H9 (cell line): ENCODE measurements at regions not wholly inside any gene's neighbourhood (a gene's known extent, or its start where the extent isn't known, plus 50 kb on each side); places are given as distances from the start of the nearest gene placed in this dataset.

Experiments
- DNase-seq: peaks from one replicate; pipeline ENCODE4 v3.0.0-alpha.2; 2017
- H2AFZ ChIP-seq: one replicate; pipeline ENCODE4 v1.6.1; 2013; ENCODE audit warnings: mild to moderate bottlenecking, low read length, control low read depth, moderate library complexity
- H2AK5ac ChIP-seq: 2 replicates; pipeline ENCODE4 v1.6.1; 2013; ENCODE audit warnings: low read length, control low read depth, mixed read lengths; ENCODE audit not compliant: insufficient read length
- H2BK120ac ChIP-seq: one replicate; pipeline ENCODE4 v1.6.1; 2013; ENCODE audit warnings: low read depth, mild to moderate bottlenecking, low read length, control low read depth, inconsistent platforms; ENCODE audit not compliant: poor library complexity, severe bottlenecking
- H2BK12ac ChIP-seq: 2 replicates; pipeline ENCODE4 v1.6.1; 2013; ENCODE audit warnings: low read length, control low read depth, mixed read lengths, low read depth; ENCODE audit not compliant: insufficient read length
- H2BK15ac ChIP-seq: 2 replicates; pipeline ENCODE4 v1.6.1; 2013; ENCODE audit warnings: low read depth, low read length, control low read depth
- H2BK20ac ChIP-seq: one replicate; pipeline ENCODE4 v1.6.1; 2013; ENCODE audit warnings: low read depth, mild to moderate bottlenecking, low read length, control low read depth, inconsistent platforms; ENCODE audit not compliant: poor library complexity, severe bottlenecking
- H2BK5ac ChIP-seq: 2 replicates; pipeline ENCODE4 v1.6.1; 2013; ENCODE audit warnings: low read length, control low read depth, mixed read lengths; ENCODE audit not compliant: insufficient read length
- H3K14ac ChIP-seq: 2 replicates; pipeline ENCODE4 v1.6.1; 2013; ENCODE audit warnings: low read length, control low read depth; ENCODE audit not compliant: insufficient read depth
- H3K18ac ChIP-seq: 2 replicates; pipeline ENCODE4 v1.6.1; 2013; ENCODE audit warnings: low read depth, mild to moderate bottlenecking, mixed read lengths, low read length, control low read depth; ENCODE audit not compliant: insufficient read length
- H3K23ac ChIP-seq: 2 replicates; pipeline ENCODE4 v1.6.1; 2013; ENCODE audit warnings: low read length, control low read depth, mixed read lengths, low read depth; ENCODE audit not compliant: insufficient read length
- H3K23me2 ChIP-seq: 2 replicates; pipeline ENCODE4 v1.6.1; 2013; ENCODE audit warnings: low read depth, mild to moderate bottlenecking, mixed read lengths, low read length, control low read depth; ENCODE audit not compliant: insufficient read length, poor library complexity, severe bottlenecking
- H3K27ac ChIP-seq: 2 replicates; pipeline ENCODE4 v1.5.1; 2013; ENCODE audit warnings: low read length, control low read depth, mixed read lengths, low read depth; ENCODE audit not compliant: insufficient read length
- H3K27me3 ChIP-seq: 2 replicates; pipeline ENCODE4 v1.6.1; 2013; ENCODE audit warnings: low read length, control low read depth, inconsistent platforms; ENCODE audit not compliant: insufficient read depth
- H3K4ac ChIP-seq: 2 replicates; pipeline ENCODE4 v1.6.1; 2013; ENCODE audit warnings: low read depth, mild to moderate bottlenecking, control low read depth, inconsistent platforms, low read length, moderate library complexity
- H3K4me1 ChIP-seq: 2 replicates; pipeline ENCODE4 v1.6.1; 2013; ENCODE audit warnings: low read length, control low read depth, inconsistent platforms; ENCODE audit not compliant: insufficient read depth
- H3K4me2 ChIP-seq: 2 replicates; pipeline ENCODE4 v1.6.1; 2013; ENCODE audit warnings: low read length, control low read depth, mixed read lengths; ENCODE audit not compliant: insufficient read length, insufficient read depth
- H3K56ac ChIP-seq: 2 replicates; pipeline ENCODE4 v1.6.1; 2013; ENCODE audit warnings: low read depth, mild to moderate bottlenecking, mixed read lengths, low read length, control low read depth; ENCODE audit not compliant: insufficient read length
- H3K79me1 ChIP-seq: 2 replicates; pipeline ENCODE4 v1.6.1; 2013; ENCODE audit warnings: low read depth, mild to moderate bottlenecking, moderate library complexity, low read length, control low read depth, inconsistent platforms; ENCODE audit not compliant: insufficient read depth, poor library complexity, severe bottlenecking
- H3K79me2 ChIP-seq: 2 replicates; pipeline ENCODE4 v1.6.1; 2013; ENCODE audit warnings: low read length, control low read depth, inconsistent platforms; ENCODE audit not compliant: insufficient read depth
- H3K9ac ChIP-seq: 2 replicates; pipeline ENCODE4 v1.6.1; 2013; ENCODE audit warnings: low read length, control low read depth, mixed read lengths; ENCODE audit not compliant: insufficient read length; ENCODE audit errors: extremely low read depth
- H3K9me3 ChIP-seq: one replicate; pipeline ENCODE4 v1.6.1; 2013; ENCODE audit warnings: low read depth, low read length, inconsistent platforms; ENCODE audit not compliant: control insufficient read depth
- H3T11ph ChIP-seq: one replicate; pipeline ENCODE4 v1.6.1; 2013; ENCODE audit warnings: mild to moderate bottlenecking, low read length, control low read depth, inconsistent platforms
- H4K20me1 ChIP-seq: one replicate; pipeline ENCODE4 v1.6.1; 2013; ENCODE audit not compliant: control insufficient read depth, insufficient read length, insufficient read depth
- H4K5ac ChIP-seq: 2 replicates; pipeline ENCODE4 v1.6.1; 2013; ENCODE audit warnings: low read depth, mild to moderate bottlenecking, mixed read lengths, low read length, control low read depth; ENCODE audit not compliant: insufficient read length
- H4K8ac ChIP-seq: replicated peaks from 2 replicates; pipeline ENCODE4 v1.6.1; 2013; ENCODE audit warnings: low read length, control low read depth, mixed read lengths, low read depth; ENCODE audit not compliant: insufficient read length
- H4K91ac ChIP-seq: 2 replicates; pipeline ENCODE4 v1.6.1; 2013; ENCODE audit warnings: low read depth, mild to moderate bottlenecking, moderate library complexity, mixed read lengths, low read length, control low read depth; ENCODE audit not compliant: insufficient read length
- H3K27ac Mint-ChIP-seq, 3 experiments: 2 replicates in 2 of 3; 3 replicates in 1 of 3; pipeline ENCODE4 v1.8.0; 2020 to 2021; ENCODE audit warnings: mixed read lengths in 3 of 3, mild to moderate bottlenecking in 1 of 3, moderate library complexity in 1 of 3
- H3K27me3 Mint-ChIP-seq: 2 replicates; pipeline ENCODE4 v1.8.0; 2021; ENCODE audit warnings: low read depth, mild to moderate bottlenecking, moderate library complexity, mixed read lengths
- H3K36me3 Mint-ChIP-seq, 3 experiments: 2 replicates in 2 of 3; 3 replicates in 1 of 3; pipeline ENCODE4 v1.8.0; 2020 to 2021; ENCODE audit warnings: low read depth in 3 of 3, mixed read lengths in 3 of 3; ENCODE audit not compliant: insufficient read depth in 1 of 3
- H3K4me1 Mint-ChIP-seq, 2 experiments: 2 replicates each; pipeline ENCODE4 v1.8.0; 2020; ENCODE audit warnings: mixed read lengths in 2 of 2
- H3K4me3 Mint-ChIP-seq, 2 experiments: 2 replicates in 1 of 2; 3 replicates in 1 of 2; pipeline ENCODE4 v1.8.0; 2020 to 2021; ENCODE audit warnings: mild to moderate bottlenecking in 2 of 2, mixed read lengths in 2 of 2, moderate library complexity in 1 of 2
- H3K9me3 Mint-ChIP-seq, 2 experiments: 2 replicates in 1 of 2; 3 replicates in 1 of 2; pipeline ENCODE4 v1.8.0; 2020; ENCODE audit warnings: mild to moderate bottlenecking in 2 of 2, mixed read lengths in 2 of 2, moderate library complexity in 1 of 2
- WGBS: extraction: QIAGEN DNeasy Blood & Tissue Kit; methylation state at CpG from one replicate; pipeline ENCODE4 v1.1.7; 2013; ENCODE audit warnings: missing lambda C conversion rate, low lambda C conversion rate, mixed read lengths; ENCODE audit not compliant: insufficient read length; ENCODE audit errors: extremely low coverage; 5-methylcytosine and 5-hydroxymethylcytosine counted together
- TF ChIP-seq, protein P1 (sequence below): fragments of 200-600 bp; sonication (generic); conservative IDR thresholded peaks from 3 replicates; pipeline ENCODE4 v1.8.0; 2021; ENCODE audit warnings: antibody characterized with exemption, mild to moderate bottlenecking

DNA sequence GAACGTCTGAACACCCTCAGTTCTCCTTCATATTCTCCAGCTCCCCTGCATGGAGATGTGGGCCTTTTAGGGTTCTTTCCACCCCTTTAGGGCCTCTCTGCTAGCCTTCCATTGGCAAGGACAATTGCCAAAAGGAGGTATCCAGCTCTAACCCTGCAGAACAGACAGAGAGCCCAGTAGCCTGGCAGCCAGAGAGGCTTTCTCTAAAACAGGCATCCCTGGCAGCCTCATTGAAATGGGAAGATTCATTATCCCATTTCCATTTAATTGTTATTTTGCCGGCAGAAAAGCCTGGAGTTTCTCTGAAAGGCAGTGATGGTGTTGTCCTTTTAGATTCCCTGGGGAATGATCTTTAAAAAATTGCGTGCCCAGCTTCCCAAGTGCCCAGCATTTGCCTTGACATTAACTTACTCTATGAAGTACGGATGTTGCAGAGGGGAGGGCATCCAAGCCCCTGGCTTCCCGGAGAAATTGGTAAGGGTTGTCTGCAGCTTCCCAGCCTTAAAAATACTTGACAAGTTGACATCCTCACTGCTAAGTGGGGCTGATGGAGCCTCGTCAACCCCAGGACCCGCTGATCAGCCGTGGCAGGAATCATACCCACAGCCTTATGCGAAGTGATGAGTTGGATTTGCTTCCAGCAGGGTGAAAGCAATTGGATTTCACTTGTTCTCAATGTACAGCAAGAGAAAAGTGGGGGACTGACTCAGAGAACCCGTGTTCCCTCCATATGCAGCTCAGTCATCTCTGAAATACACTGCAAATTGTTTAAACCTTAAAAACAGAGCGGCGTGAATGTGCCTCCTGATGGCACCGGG lies 244.1 kb downstream of the CRLF2 start:
- peaks cover 6 to 11% of the 10 kb centered on the region in 2 experiments for H3K4me1 Mint-ChIP-seq
- WGBS, result no CpG with 5 or more reads among the region's 13 CpGs
- TF ChIP-seq, protein P1, sequence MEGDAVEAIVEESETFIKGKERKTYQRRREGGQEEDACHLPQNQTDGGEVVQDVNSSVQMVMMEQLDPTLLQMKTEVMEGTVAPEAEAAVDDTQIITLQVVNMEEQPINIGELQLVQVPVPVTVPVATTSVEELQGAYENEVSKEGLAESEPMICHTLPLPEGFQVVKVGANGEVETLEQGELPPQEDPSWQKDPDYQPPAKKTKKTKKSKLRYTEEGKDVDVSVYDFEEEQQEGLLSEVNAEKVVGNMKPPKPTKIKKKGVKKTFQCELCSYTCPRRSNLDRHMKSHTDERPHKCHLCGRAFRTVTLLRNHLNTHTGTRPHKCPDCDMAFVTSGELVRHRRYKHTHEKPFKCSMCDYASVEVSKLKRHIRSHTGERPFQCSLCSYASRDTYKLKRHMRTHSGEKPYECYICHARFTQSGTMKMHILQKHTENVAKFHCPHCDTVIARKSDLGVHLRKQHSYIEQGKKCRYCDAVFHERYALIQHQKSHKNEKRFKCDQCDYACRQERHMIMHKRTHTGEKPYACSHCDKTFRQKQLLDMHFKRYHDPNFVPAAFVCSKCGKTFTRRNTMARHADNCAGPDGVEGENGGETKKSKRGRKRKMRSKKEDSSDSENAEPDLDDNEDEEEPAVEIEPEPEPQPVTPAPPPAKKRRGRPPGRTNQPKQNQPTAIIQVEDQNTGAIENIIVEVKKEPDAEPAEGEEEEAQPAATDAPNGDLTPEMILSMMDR, result no peak

More for the DNA sequence above, 244.1 kb downstream of the CRLF2 start:
- Mint-ChIP-seq H3K9me3 (no peaks in the 10 kb centered on the region), H3K27ac (no peak overlapping the region), H3K36me3 (no peaks in the 10 kb centered on the region), H3K4me3 (no peak overlapping the region), H3K27me3 (peaks cover 13% of the 10 kb centered on the region)
- Histone ChIP-seq H3K14ac (no peak overlapping the region), H2BK12ac (no peak overlapping the region), H2BK15ac (no peak overlapping the region), H3K4me2 (no peak overlapping the region), H2BK5ac (no peak overlapping the region), H3K56ac (no peak overlapping the region), H3K4ac (no peak overlapping the region), H3K18ac (no peak overlapping the region), H4K5ac (no peak overlapping the region), H3K23ac (no peak overlapping the region), H2BK120ac (no peak overlapping the region), H2AK5ac (no peak overlapping the region), H3K23me2 (no peaks in the 10 kb centered on the region), H3K79me2 (no peaks in the 10 kb centered on the region), H4K8ac (no peak overlapping the region), H3K27ac (no peak overlapping the region), H3K27me3 (no peaks in the 10 kb centered on the region), H3K9ac (no peak overlapping the region), H4K91ac (no peak overlapping the region), H3K9me3 (no peaks in the 10 kb centered on the region), H4K20me1 (no peaks in the 10 kb centered on the region), H3T11ph (no peak overlapping the region), H3K79me1 (no peaks in the 10 kb centered on the region), H2BK20ac (no peak overlapping the region), H2AFZ (no peak overlapping the region), H3K4me1 (no peaks in the 10 kb centered on the region)
- no peak for DNase-seq
